ENCODE measurements at regions not wholly inside any gene's neighbourhood (a gene's known extent, or its start where the extent isn't known, plus 50 kb on each side); places are given as distances from the start of the nearest gene placed in this dataset.

DNA sequence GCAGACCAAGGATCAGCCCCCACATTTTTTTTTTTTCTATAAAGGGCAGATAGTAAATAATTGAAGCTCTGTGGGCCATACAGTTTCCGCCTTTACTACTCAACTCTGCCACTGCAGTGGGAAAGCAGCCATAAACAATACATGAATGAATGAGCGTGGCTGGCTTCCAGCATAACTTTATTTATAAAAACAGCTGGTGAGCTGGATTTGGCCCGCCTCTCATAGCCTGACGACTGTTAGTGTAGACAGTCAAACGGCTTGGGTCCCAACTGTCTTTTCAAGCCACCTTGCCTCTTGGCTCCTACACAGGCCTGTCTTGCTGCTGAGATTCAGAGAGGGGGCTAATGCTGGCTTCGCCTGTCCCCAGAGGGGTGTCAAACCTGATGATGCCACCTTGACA, 169.8 kb upstream of the GPR26 start:
- no peak for DNase-seq (ENCODE audit: low read depth)

DNA sequence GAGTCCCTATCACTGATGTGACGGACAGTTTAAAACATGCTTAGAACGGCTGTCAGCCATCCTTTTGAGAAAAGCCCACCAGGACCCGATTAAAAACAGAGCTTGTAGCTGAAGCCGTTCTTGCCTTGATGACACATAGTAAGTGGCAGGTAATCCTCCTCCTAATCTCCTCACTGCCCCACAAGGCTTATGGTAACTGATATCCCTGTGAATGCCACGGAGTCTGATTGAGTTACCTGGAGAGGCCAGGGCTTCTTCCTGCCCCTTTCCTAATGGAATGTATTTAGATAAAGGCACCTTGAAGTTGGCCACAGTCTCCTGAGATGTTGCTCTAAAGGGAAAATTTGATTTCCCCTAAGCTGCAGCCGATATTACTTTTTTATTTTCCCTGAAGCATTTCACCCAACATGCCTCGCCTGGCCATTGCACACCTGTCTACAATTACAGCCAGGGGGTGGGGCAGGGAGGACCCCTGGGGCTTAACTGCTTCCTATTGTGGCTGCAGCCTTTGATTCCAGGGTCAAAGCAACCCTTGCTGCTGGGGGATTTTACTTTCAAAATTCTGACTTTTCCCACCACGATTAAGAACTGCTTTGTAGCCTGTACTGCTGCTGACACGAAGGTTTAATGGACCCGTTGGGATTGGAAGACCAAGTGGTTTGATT, 169.0 kb upstream of the GPR26 start:
- no peak for DNase-seq (ENCODE audit: low read depth)

DNA sequence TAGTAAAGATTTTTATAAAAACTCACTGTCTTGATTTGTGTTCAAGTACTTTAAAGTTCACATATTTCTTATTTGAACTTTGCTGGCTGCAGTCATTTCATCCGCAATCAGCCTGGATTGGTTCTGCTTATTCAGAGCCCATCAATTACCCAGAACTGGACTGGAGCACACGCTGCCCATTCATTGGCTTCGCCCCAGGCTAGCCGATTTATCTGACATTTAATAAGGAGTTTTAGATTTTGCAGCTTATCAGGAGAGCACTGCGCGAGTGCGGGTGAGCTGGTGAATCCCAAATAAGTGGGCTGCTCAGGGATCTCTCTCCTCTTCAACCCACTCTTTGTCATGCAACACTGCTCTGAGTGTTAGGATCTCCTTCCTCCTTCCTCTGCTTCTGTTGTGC, 166.0 kb upstream of the GPR26 start:
- no peak for DNase-seq (ENCODE audit: low read depth)

DNA sequence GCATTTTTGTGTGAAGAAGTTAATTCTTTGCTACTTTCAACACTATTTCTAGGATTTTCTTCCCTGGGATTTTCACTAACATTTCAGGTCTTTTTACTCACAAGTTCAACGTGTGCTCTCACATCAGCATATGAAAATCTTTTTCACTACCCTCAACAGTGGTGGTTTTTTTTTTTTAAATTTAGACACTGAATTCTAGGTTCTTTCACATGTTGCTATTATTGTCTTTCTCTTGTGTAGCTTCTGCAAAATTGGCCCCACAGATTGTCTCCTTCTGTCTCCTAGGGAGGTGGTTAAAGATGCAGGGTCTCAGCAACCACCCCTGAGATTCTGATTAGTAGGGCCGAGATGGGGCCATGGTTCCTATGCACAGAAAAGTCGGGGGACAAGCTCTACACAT, 165.0 kb upstream of the GPR26 start:
- DNase-seq (ENCODE audit: low read depth): no peak

DNA sequence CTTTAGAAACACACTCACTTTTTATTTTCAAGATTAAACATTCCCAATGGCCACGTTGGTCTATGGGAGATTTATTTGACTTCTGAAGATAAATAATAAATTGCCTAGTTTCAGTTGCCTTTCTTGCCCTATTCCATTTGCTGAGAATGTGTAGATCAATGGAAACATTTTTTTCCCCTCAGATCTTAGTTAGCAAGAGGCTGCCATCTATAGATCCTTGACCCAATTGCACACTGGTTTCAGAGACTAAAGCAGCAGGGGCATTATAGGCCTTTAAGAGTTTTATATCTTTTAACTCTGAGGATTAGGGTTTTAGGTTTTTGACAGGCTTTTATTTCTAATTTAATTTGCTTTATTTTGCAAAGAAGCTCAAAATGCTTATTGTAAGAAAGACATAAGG, 163.2 kb upstream of the GPR26 start:
- DNase-seq (ENCODE audit: low read depth): no peak

DNA sequence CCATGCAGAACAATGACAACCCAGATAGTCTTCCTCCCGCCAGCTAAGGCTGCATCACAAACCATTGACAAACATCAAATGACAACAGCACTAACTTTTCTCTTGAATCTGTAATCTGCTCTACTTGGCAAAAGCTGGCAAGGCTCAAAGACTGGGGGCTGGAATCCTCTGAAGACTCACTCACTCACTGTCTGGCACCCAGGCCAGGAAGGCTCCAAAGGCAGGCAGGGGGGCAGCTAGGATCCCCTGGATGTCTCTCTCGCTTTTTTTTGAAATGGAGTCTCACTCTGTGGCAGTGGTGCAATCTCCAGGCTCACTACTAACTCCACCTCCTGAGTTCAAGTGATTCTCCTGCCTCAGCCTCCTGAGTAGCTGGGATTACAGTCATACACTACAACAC, 159.7 kb upstream of the GPR26 start:
- no peak for DNase-seq (ENCODE audit: low read depth)

DNA sequence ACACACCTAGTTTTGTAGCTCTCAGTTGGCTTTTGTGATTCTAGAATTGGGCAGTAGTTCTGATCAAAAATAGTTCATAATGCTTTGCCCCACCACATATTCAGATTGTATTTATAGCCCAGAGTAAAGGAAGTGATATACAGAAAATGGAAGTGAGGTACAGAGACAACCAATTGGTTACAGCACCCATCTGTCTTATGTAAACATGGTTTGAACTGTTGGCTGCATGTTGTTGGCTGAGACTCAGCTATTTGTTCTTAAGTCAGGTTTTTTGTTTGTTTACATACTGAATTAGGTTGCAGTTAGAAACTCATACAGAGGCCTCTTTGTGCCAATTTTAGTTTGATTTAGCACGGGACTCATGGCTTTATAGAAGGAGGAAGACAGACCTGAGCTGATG, 158.9 kb upstream of the GPR26 start:
- no peak for DNase-seq (ENCODE audit: low read depth)

DNA sequence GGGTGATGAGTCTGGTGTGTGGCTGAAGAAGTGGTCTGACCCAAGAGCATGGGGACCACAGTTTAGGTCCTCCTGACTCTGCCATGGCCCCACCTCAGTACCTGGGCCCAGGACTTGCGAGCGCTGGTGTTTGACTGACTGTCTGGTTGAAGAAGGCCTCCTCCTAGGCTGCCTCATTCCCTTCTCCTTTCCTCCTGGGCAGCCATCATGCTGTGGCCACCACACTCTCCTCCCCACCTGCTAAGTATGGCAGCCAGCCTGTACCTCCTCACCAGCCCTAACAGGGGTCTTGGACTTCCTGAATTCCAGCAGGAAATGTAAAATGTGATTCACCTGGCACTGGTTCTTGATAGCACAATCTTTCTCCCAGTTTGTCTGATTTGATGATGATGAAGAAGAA, 156.8 kb upstream of the GPR26 start:
- no peak for DNase-seq (ENCODE audit: low read depth)

DNA sequence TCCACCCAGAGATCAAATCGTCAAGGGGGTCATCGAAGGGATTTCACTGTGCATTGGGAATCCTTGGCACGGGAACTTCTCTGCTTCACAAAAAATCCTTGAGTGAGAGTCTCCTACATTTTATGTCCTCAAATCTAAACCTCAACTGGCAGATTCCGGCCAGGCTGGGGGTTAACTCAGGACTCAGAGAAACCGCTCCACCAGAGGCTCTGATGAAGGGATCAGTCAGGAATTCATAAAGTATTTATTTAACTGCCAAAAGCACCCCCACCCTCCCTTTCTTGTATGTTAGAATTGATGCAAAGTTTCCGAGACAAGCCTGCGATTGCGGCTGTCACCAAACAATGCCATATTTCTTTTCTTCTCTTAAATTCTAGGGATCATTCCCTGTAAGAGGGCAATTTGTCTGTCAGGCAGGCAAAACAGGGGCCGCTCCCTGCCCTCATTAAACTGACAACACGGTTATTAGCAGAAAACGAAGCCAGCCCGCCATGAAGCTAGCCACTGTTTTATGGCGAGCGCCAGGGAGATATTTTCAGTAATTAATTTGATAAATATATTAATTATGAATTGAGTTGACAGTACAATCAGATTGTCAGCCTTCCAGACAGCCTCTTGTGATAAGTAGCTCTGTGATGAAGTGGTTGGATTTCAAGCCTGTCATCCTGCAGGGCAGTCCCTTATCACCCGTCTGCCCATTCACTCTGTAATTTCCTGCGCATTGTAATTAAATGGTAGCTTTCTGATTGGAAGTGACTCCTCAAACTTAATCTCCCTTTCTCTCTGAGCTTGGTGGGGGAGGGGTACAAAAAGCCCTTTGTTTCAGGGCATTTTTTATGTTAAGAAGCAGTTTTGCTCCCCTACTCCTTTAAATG, 153.0 kb upstream of the GPR26 start:
- DNase-seq (ENCODE audit: low read depth): no peak

DNA sequence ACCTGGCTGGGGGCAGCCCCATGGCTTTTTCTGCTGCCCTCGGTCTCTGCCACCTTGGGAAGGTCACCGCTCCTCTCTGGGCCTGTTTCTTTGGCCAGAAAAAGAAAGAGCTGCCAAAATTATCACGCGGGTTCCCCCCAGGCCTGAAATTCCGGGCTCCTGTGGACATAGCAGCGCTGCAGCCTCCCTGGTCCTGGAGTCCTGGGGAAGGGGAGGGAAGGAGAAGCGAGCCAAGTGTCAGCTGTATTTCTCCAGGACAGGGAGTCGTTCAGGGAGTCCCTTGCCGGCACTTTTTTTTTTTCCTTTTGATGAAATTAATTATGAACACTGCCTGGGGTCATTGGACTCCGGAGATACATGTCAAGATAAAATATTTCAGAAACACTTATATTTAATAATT, 152.3 kb upstream of the GPR26 start:
- DNase-seq (ENCODE audit: low read depth): no peak

DNA sequence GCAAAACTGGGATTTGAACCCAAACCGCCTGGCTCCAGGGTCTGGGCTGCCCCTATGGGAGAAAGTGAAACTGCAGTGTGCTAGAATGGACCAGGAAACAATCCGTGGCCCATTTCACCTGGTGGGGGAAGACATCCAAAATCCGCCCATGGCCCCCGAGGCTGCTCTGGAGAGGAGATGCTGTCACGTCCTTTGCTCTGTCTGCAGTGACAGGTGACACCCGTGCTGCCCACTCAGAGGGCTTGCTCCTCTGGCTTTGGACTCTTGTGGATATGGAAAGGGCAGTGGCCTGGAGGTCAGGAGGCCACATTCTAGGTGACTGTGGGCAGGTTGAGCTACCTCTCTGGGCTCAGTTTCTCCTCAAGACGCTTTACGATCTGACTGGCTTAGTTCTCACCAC, 151.2 kb upstream of the GPR26 start:
- no peak for DNase-seq (ENCODE audit: low read depth)

DNA sequence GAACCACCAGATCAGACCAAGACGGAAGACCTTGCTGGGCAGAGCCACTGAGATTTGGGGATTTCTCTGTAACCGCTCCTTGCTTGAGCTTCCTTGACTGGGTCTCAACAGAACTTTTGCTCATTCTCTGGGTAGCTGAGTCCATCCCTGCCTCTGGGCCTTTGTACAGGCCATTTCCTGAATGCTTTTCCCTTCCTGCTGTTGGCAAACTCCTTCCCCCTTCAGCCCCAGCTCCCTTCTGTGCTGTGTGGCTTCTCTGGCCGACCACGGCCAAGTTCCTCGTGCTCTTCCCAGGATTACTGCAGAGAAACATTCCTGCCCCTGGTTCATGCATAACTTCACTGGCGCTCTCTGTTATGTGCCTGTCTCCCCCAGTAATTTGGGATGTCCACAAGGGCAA, 150.5 kb upstream of the GPR26 start:
- DNase-seq (ENCODE audit: low read depth): no peak

DNA sequence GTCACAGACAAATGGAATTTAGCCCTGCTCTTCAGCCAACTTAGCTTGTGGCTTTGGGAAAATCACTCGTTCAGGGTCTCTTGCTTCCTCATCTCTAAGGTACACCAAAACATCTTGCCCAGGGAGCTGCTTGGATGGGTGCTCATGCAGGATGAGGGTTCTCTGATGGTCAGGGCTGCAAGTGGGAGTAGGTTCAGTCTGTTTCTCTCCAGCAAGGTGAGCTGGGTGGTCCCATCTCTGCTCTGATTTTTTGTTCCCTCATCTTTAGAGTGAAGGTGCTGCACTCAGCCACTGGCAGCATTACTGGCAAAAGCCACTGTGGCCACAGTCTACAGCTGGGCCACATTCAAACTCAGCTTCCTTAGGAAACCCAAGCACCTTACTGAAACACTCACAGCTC, 149.9 kb upstream of the GPR26 start:
- no peak for DNase-seq (ENCODE audit: low read depth)

DNA sequence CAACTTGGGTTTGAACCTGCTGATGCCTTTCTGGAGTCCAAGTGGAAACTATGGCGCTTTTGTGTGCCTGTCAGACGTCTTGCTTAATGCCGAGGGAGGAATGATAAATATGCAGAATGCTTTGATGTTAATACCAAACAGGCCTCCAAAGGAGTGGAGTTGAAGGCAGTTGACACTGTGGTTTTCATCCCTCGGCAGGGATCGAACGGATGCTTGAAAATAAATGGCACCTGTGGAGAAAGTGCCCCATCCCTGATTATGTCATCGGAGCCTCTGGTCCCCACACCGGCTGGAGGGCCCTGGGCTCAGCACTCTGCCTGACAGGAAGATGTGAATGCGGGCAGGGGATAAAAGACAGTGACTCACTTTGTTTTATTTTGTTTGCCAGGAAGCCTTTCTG, 148.7 kb upstream of the GPR26 start:
- DNase-seq (ENCODE audit: low read depth): no peak

DNA sequence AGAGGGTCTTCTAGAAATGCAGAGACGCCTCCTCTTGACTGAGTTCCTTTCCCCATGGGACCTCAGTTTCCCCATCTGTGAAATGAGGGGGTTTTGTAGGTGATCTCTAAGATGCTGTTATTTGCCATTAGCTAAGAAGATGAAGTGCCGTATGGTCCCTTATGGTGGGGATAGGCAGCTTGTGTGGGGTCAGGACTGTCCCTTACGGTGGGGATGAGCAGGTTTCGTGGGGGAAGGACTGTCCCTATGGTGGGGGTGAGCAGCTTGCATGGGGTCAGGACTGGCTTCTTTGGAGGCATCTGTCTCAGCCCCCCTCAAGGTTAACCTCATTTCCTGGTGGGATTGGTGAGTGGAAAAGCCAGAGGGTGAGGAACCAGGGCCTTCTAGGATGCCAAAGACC, 148.3 kb upstream of the GPR26 start:
- DNase-seq (ENCODE audit: low read depth): no peak

DNA sequence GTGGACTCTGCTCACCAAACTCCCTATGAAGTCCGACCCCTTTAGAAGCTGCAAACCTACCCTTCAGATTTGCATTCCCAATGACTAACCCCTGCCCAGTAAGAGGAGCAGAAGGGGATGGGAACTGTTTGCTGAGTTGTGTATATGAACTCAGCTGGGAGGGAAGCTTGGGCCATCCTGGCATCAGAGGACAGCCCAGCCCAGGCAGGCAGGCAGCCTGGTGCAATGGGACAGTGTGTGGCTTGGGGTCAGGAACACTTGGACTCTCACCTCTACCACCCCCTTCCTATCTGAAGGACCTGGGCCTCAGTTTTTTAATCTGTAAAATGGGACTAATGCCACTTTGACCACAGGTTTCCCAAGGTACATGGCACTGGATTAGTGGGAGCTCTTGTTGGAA, 147.4 kb upstream of the GPR26 start:
- no peak for DNase-seq (ENCODE audit: low read depth)

DNA sequence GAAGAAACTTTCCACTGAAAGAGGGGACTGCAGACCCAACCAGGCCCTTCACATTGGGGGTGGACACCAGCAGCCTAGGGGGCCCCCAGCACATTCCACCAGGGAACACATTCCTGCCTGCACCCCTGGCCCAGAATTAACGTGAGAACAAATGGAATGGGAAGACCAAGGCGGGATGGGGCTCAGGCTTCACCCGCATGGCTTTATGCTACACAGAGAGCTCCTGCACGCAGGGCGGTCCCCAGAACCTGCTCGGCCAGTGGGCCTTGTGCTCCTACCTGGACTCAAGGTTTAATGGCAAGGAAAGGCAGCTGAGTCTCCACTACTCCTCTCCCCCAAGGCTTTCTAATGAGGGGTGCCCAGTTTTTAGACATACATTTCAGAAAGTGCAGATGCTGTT, 146.3 kb upstream of the GPR26 start:
- no peak for DNase-seq (ENCODE audit: low read depth)

DNA sequence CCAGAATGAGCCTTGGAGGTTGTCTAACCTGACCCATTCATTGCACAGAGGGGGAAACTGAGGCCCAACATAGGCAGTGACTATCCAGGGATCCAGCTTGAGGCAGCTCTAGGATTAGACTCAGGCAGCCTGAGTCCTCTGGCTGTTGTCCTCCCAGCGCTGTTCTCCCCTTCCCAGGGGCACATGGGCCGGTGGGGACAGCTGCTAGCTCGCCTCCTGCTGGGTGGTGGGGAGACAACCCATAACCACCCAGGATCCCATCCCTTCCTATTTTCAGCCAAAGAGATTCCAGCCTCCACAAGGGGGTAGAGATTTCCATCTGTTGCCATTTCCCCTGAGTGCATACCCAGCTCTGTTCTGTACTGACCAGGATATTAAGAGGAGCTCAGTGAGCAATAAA, 145.1 kb upstream of the GPR26 start:
- DNase-seq (ENCODE audit: low read depth): no peak

DNA sequence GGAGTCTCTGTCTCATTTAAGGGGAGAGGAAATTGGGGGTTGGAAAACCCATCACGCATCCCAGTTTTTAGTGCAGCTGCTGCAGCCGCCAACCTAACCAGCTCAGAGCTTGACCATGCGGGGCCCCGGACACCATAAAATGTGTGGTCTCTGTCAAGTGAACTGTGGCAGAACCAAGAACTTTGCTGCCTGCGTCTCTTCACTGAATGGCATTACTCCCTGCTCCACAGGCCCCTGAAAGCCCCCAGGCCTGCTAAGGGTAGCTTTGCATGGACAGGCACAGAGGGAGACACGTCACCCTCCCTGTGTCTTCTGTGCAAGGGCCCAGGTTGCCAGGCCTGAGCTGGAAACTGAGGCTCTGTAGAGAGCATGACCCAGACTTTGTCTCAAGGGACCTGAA, 144.6 kb upstream of the GPR26 start:
- DNase-seq (ENCODE audit: low read depth): no peak

DNA sequence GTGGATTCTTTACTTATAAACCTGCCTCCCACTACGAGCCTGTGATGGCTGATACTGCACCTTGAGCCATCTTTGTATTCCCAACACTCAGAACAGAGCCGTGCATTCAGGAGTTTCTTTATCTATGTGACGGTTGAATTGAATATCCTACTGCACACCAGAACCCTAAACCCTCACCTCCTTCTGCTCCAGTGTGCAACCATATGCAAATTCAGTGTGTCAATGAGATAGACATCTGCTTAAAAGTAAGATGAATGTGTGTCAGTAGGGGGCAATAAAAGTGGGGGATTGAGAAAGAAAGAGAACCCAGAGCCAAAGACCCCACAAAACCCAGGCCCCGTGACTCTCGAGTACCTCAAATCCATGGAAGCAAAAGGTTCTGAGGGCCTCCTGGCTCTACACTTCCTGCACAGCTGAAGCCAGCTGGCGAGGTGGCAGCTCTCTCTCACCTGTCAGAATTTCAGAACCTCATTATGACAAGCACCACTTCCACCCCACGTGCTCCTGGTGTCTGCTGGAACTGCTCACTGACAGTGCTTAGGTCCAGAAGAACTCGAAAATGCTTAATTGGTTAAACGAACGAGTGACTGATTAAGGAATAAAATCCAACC, 143.3 kb upstream of the GPR26 start:
- no peak for DNase-seq (ENCODE audit: low read depth)

DNA sequence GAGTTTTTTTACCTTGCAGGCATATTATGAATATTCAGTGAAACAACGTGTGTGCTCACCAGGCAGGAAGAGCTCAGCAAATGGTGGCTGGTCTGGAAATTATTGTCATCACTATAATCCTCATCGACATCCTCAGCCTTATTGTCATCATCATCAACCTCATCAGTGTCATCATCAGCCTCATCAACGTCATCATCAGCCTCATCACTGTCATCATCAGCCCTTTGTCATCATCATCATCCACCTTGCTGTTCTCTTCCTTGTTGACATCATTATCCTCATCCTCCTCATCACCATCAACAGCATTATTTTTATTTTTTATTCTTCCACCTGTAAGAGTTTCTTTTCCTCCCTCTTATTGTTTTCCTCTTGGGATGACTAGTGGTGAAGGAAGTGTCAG, 142.3 kb upstream of the GPR26 start:
- no peak for DNase-seq (ENCODE audit: low read depth)

DNA sequence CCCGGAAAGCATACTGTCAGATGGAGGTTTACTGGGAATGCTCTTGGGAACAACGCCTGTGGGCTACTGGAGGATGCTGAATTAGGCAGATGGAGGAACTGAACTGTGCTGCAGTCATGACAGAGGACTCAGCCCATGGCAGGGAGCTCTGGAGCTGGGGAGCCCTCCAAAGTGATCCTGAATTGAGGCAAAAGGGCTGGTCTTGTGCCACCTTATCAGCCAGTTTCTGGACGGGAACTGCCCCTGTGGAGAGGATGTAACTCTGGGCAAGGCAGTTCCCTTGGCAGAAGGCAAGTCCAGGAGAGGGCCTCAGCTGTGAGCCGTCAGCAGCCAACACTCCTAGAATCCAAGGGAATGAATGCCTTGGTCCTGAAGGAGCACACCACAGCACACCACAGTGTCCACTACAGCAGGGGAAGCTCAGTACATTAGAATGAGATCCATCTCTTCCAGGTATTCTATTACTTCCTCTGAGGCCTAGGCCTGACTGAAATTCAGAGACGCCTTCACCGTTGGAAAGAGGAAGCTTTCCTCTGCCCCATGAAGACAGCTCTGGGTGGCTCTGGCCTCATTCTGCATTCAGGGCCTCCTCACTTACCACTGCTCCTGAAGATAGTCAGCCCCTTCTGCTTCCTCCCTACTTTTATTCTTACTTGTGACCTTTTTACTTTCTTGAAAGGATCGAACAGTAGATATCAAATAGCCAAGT, 139.6 kb upstream of the GPR26 start:
- no peak for DNase-seq (ENCODE audit: low read depth)

DNA sequence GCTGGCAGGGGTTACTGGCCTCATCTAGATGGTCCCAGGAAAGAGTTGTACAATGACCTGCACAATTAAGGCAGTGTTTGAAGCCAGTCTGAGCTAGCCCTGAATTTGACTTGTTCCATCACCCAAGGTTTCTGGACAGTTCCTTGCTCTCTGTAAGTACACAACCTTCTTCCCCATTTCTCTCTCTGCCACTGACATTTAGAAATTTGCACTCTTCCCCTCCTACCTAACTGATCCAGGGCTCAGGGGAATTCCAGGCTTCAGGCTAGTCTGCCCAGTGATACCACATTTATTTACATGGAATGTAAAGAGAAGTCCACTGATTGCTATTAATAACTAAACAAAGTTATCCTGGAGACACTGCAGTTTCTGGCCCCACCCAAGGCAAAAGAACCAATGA, 139.0 kb upstream of the GPR26 start:
- no peak for DNase-seq (ENCODE audit: low read depth)

Measured in activated T-cell treated with anti-CD3 and anti-CD28 coated beads for 48 hours (primary cell).